ENCODE measurements at regions not wholly inside any gene's neighbourhood (a gene's known extent, or its start where the extent isn't known, plus 50 kb on each side); places are given as distances from the start of the nearest gene placed in this dataset.

GRCh38 chr2:150208689-150209088 lies 278.8 kb downstream of the RND3 start:
- TF ChIP-seq CTCF (conservative IDR thresholded peaks at IDR 0.05) (no peak), EZH2 (IDR thresholded peaks at IDR 0.05; ENCODE audit: low read depth) (no peak)

Measured in PC-9 (cell line).